Thyroid gland (tissue), 4 donors: ENCODE measurements at regions not wholly inside any gene's neighbourhood (a gene's known extent, or its start where the extent isn't known, plus 50 kb on each side); places are given as distances from the start of the nearest gene placed in this dataset.

Source experiments
- DNase-seq, 2 donors: peaks; one replicate each; pipeline ENCODE4 v3.0.0-alpha.2; 2019
- H3K27ac ChIP-seq, 3 donors: fragments of 200-600 bp; sonication (generic); 1 replicate in 2 of 3; 2 replicates in 1 of 3; pipeline ENCODE4 v1.5.1; 2016 to 2019; ENCODE audit warnings: mild to moderate bottlenecking in 1 of 3, moderate library complexity in 1 of 3
- H3K27me3 ChIP-seq: fragments of 200-600 bp; sonication (generic); one replicate; pipeline ENCODE4 v1.5.1; 2019
- H3K36me3 ChIP-seq, 2 donors: fragments of 200-600 bp; sonication (generic); one replicate each; pipeline ENCODE4 v1.5.1; 2016 to 2019
- H3K4me1 ChIP-seq, 2 donors: fragments of 200-600 bp; sonication (generic); one replicate each; pipeline ENCODE4 v1.5.1; 2017 to 2019
- H3K4me3 ChIP-seq, 3 donors: fragments of 200-600 bp; sonication (generic); replicated peaks in 1 of 3; 1 replicate in 2 of 3; 2 replicates in 1 of 3; pipeline ENCODE4 v1.5.1; 2016; ENCODE audit warnings: mild to moderate bottlenecking in 1 of 3
- H3K9me3 ChIP-seq: fragments of 200-600 bp; sonication (generic); one replicate; pipeline ENCODE4 v1.5.1; 2017
- POLR2A ChIP-seq, 2 donors: fragments of 450-650 bp; IDR thresholded peaks; one replicate each; pipeline ENCODE4 v1.6.1; 2017; ENCODE audit warnings: antibody characterized with exemption in 2 of 2, mild to moderate bottlenecking in 2 of 2, moderate library complexity in 1 of 2
- WGBS, 2 donors: methylation state at CpG; one replicate each; pipeline ENCODE4 v1.1.5; 2017; 5-methylcytosine and 5-hydroxymethylcytosine counted together
- intact Hi-C: fragments of 100-400 bp; cut with DNase I; formaldehyde crosslinking; loops from one replicate; pipeline ENCODE4 v1.15.1; 2023
- TF ChIP-seq, protein P1 (sequence below), 6 experiments: fragments of 200-600 bp in 3 of 6; fragments of 450-650 bp in 3 of 6; sonication (generic) in 3 of 6; IDR thresholded peaks; one replicate each; pipeline ENCODE4 v1.5.1; 2016 to 2019; ENCODE audit warnings: antibody characterized with exemption in 6 of 6, mild to moderate bottlenecking in 2 of 6, inconsistent platforms in 1 of 6, moderate library complexity in 1 of 6

DNA sequence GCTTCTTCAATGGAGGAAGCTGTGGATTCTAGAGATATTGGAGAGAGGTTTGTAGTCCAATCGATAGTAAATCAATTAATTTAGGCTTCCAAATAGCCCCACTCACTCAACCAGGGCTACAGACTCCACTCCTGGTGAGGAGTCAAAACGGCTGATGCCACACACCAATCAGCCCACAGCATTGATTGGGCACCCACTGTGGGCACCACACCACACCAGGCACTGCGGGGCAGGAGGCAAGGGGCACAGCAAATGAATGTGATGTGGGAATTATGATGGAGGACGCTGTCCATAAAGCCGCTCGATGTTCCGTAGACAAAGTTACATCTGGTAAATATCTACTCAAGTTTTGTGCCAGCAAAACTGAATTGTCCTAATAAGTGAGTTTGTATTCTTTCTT is 547.3 kb upstream of the CADM1 start:
- intact Hi-C loops: no loop called here
- Histone ChIP-seq H3K27ac (no peak overlapping the region), H3K4me3 (no peak overlapping the region), H3K4me1 (no peaks in the 10 kb centered on the region), H3K9me3 (no peaks in the 10 kb centered on the region), H3K36me3 (no peaks in the 10 kb centered on the region), H3K27me3 (no peaks in the 10 kb centered on the region)
- WGBS, 2 donors: 91 to 94% methylated on average over 7 of the region's 7 CpGs
- no peak for TF ChIP-seq POLR2A (IDR thresholded peaks at IDR 0.05)
- TF ChIP-seq, protein P1, sequence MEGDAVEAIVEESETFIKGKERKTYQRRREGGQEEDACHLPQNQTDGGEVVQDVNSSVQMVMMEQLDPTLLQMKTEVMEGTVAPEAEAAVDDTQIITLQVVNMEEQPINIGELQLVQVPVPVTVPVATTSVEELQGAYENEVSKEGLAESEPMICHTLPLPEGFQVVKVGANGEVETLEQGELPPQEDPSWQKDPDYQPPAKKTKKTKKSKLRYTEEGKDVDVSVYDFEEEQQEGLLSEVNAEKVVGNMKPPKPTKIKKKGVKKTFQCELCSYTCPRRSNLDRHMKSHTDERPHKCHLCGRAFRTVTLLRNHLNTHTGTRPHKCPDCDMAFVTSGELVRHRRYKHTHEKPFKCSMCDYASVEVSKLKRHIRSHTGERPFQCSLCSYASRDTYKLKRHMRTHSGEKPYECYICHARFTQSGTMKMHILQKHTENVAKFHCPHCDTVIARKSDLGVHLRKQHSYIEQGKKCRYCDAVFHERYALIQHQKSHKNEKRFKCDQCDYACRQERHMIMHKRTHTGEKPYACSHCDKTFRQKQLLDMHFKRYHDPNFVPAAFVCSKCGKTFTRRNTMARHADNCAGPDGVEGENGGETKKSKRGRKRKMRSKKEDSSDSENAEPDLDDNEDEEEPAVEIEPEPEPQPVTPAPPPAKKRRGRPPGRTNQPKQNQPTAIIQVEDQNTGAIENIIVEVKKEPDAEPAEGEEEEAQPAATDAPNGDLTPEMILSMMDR (IDR thresholded peaks at IDR 0.05): no peak
- DNase-seq: no peak

DNA sequence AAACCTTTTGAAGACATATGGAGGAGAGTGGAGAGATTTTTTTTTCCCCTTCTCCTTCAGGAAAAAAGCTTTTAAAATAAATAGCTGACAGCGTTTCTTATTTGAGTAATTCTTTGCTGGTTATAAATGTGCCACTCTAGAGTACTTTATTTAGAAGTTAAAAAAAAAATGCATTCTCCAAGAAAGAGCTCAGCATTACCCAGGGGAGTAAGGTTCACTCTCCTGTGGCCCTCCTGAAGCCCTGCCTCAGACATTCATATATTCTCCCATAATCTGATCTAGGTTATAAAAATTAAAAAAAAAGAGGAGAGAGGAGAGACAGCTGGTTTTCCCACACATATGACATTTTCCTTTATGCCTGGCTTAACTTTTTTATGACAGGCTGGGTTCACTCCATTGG is 545.2 kb upstream of the CADM1 start:
- H3K4me3 ChIP-seq: no peak overlapping the region
- TF ChIP-seq POLR2A (IDR thresholded peaks at IDR 0.05): no peak
- TF ChIP-seq, protein P1 (IDR thresholded peaks at IDR 0.05): no peak
- intact Hi-C loops: no loop called here
- H3K27ac ChIP-seq: no peak overlapping the region
- no peak for DNase-seq
- no peaks in the 10 kb centered on the region for H3K36me3 ChIP-seq
- H3K4me1 ChIP-seq: no peaks in the 10 kb centered on the region
- H3K9me3 ChIP-seq: no peaks in the 10 kb centered on the region
- 18 to 22% methylated on average over 1 of the region's 1 CpG for WGBS, 2 donors
- H3K27me3 ChIP-seq: no peaks in the 10 kb centered on the region

DNA sequence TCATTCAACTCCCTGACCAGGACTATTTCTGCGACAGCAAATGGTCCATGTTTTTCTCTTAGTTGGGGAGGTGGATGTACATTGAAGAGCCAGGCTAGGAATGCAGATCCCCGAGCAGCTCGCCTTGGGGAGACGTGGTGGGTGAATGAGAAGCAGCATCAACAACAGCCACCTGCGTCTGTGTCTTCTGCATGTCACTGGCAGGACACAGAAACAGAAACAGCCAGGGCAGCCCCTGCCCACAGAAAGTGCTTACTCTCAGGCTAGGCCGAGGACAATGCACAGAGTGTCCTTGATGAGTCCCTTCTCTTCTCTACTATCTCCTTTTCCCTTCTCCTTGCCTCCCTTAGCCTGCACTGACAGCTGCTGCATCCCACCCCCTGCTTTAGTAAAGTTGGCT is 541.9 kb upstream of the CADM1 start:
- H3K4me1 ChIP-seq: no peaks in the 10 kb centered on the region
- no peak overlapping the region for H3K27ac ChIP-seq
- no peaks in the 10 kb centered on the region for H3K36me3 ChIP-seq
- H3K27me3 ChIP-seq: no peaks in the 10 kb centered on the region
- intact Hi-C loops: no loop called here
- TF ChIP-seq POLR2A (IDR thresholded peaks at IDR 0.05): no peak
- TF ChIP-seq, protein P1 (IDR thresholded peaks at IDR 0.05): no peak
- no peak overlapping the region for H3K4me3 ChIP-seq
- no peak for DNase-seq
- H3K9me3 ChIP-seq: no peaks in the 10 kb centered on the region
- 94 to 96% methylated on average over 6 of the region's 6 CpGs for WGBS, 2 donors

DNA sequence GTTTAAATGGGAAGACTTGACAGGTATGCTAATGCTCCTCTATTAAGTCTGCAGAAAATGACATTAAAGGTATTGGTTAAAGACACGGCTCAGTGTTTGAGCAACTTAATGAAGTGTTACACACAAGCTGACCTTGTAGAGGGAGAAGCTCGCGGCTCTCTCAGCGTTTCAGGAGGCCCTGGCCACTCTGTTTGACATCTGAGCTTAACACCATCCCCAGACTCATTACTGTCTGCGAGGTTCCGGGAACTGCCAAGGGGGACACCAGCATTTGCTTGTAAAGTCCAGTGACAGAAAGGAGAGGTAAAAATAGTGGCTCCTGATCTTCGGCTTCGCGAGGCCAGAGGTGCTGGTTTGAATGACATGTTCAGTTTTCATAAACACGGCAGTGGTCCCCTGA is 540.7 kb upstream of the CADM1 start:
- Histone ChIP-seq H3K36me3 (no peaks in the 10 kb centered on the region), H3K4me3 (no peak overlapping the region), H3K4me1 (no peaks in the 10 kb centered on the region), H3K27ac (no peak overlapping the region), H3K9me3 (no peaks in the 10 kb centered on the region), H3K27me3 (no peaks in the 10 kb centered on the region)
- no peak for DNase-seq
- TF ChIP-seq, protein P1 (IDR thresholded peaks at IDR 0.05): no peak
- intact Hi-C loops: no loop called here
- whole genome bisulfite sequencing, 2 donors: 46% methylated on average over 10 of the region's 10 CpGs

DNA sequence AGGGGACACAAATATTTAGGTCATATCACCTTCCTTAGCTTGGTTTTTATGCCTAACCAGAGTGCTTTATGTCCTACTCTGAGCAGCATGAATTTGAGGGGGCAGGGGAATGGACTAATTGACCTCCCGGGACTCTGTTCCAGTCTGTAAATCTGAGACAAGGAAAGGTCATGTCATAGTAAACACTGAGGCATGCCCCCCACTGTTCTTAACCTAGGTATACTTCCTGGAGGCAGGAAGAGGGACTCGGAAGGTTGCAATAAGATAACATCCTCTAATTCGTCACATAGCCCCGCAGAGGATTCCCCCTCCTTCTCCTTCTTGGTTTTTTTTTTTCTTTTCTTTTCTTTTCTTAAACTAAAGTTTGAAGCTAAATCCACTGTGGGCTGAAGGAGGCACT is 540.3 kb upstream of the CADM1 start:
- Histone ChIP-seq H3K36me3 (no peaks in the 10 kb centered on the region), H3K4me1 (no peaks in the 10 kb centered on the region), H3K27ac (no peak overlapping the region), H3K27me3 (no peaks in the 10 kb centered on the region), H3K4me3 (no peak overlapping the region), H3K9me3 (no peaks in the 10 kb centered on the region)
- intact Hi-C loops: no loop called here
- no peak for TF ChIP-seq POLR2A (IDR thresholded peaks at IDR 0.05)
- TF ChIP-seq, protein P1 (IDR thresholded peaks at IDR 0.05): no peak
- 54% methylated on average over 4 of the region's 4 CpGs for WGBS, 2 donors
- no peak for DNase-seq
